MV-4-11 (cell line): ENCODE measurements at regions not wholly inside any gene's neighbourhood (a gene's known extent, or its start where the extent isn't known, plus 50 kb on each side); places are given as distances from the start of the nearest gene placed in this dataset.

Experiments
- DNase-seq: peaks from one replicate; lab custom pipeline; 2025; lab: John Stamatoyannopoulos, UW

- no peak for DNase-seq
Measured at GRCh38 chr11:116442238-116442752, 330.5 kb downstream of the BUD13 start.

- peak; percentile 37 for DNase-seq
Measured at GRCh38 chr11:116439361-116439677, 333.5 kb downstream of the BUD13 start.

GRCh38 chr11:116438651-116439360, 334.0 kb downstream of the BUD13 start:
- no peak for DNase-seq

GRCh38 chr11:116434986-116435385, 337.8 kb downstream of the BUD13 start:
- no peak for DNase-seq

- DNase-seq = no peak
Measured at GRCh38 chr11:116432301-116432700, 340.5 kb downstream of the BUD13 start.

- no peak for DNase-seq
Measured at GRCh38 chr11:116431842-116432241, 340.9 kb downstream of the BUD13 start.

- no peak for DNase-seq
Measured at GRCh38 chr11:116428638-116428975, 344.2 kb downstream of the BUD13 start.

GRCh38 chr11:116427903-116428637, 344.7 kb downstream of the BUD13 start:
- DNase-seq = no peak

- DNase-seq = no peak
Measured at GRCh38 chr11:116427337-116427902, 345.4 kb downstream of the BUD13 start.

- DNase-seq = no peak
Measured at GRCh38 chr11:116426761-116427160, 346.0 kb downstream of the BUD13 start.

- DNase-seq = no peak
Measured at GRCh38 chr11:116424615-116425261, 348.0 kb downstream of the BUD13 start.

GRCh38 chr11:116422956-116423600, 349.7 kb downstream of the BUD13 start:
- DNase-seq = peak; percentile 1

- DNase-seq = no peak
Measured at GRCh38 chr11:116422556-116422955, 350.2 kb downstream of the BUD13 start.

- peak; percentile 21 for DNase-seq
Measured at GRCh38 chr11:116421529-116422185, 351.1 kb downstream of the BUD13 start.

GRCh38 chr11:116420770-116421528, 351.8 kb downstream of the BUD13 start:
- DNase-seq = peak; percentile 50

- DNase-seq = no peak
Measured at GRCh38 chr11:116420030-116420429, 352.8 kb downstream of the BUD13 start.

- DNase-seq = no peak
Measured at GRCh38 chr11:116418388-116419041, 354.3 kb downstream of the BUD13 start.

- DNase-seq = no peak
Measured at GRCh38 chr11:116416852-116417251, 355.9 kb downstream of the BUD13 start.

GRCh38 chr11:116415095-116415494, 357.7 kb downstream of the BUD13 start:
- no peak for DNase-seq

- DNase-seq = no peak
Measured at GRCh38 chr11:116414357-116414880, 358.4 kb downstream of the BUD13 start.
